Neural cell (in vitro differentiated cells): ENCODE measurements at regions not wholly inside any gene's neighbourhood (a gene's known extent, or its start where the extent isn't known, plus 50 kb on each side); places are given as distances from the start of the nearest gene placed in this dataset.

Experiments
- EP300 ChIP-seq: fragments of 450-650 bp; conservative IDR thresholded peaks from 2 replicates; pipeline ENCODE4 v1.6.1; 2014; ENCODE audit warnings: antibody characterized with exemption, mild to moderate bottlenecking, moderate library complexity; ENCODE audit not compliant: poor library complexity, severe bottlenecking
- EZH2 ChIP-seq: fragments of 200-600, 300-800 bp; shearing (Covaris generic), sonication (generic); IDR thresholded peaks from 2 replicates; pipeline ENCODE4 v1.6.1; 2014; ENCODE audit warnings: antibody characterized with exemption, low read length, borderline replicate concordance, mild to moderate bottlenecking; ENCODE audit not compliant: insufficient read depth, poor library complexity, severe bottlenecking
- MXI1 ChIP-seq: fragments of 450-650 bp; conservative IDR thresholded peaks from 2 replicates; pipeline ENCODE4 v1.6.1; 2014; ENCODE audit warnings: antibody characterized with exemption, mild to moderate bottlenecking; ENCODE audit not compliant: poor library complexity, severe bottlenecking
- POLR2AphosphoS5 ChIP-seq: IDR thresholded peaks from 2 replicates; pipeline ENCODE4 v1.6.1; 2012
- RAD21 ChIP-seq: fragments of 450-650 bp; conservative IDR thresholded peaks from 2 replicates; pipeline ENCODE4 v1.6.1; 2014; ENCODE audit warnings: antibody characterized with exemption, mild to moderate bottlenecking, moderate library complexity
- SMC3 ChIP-seq: fragments of 450-650 bp; conservative IDR thresholded peaks from 2 replicates; pipeline ENCODE4 v1.6.1; 2014; ENCODE audit warnings: antibody characterized with exemption, mild to moderate bottlenecking, moderate library complexity; ENCODE audit not compliant: poor library complexity
- TAF1 ChIP-seq: IDR thresholded peaks from 2 replicates; pipeline ENCODE4 v1.6.1; 2012; ENCODE audit warnings: low read depth
- TF ChIP-seq, protein P1 (sequence below): fragments of 450-650 bp; IDR thresholded peaks from 2 replicates; pipeline ENCODE4 v1.5.1; 2014; ENCODE audit warnings: antibody characterized with exemption, mild to moderate bottlenecking, moderate library complexity; ENCODE audit not compliant: poor library complexity, severe bottlenecking
- TF ChIP-seq, protein P2 (sequence below): IDR thresholded peaks from 2 replicates; pipeline ENCODE4 v1.6.1; 2012; ENCODE audit warnings: borderline replicate concordance

DNA sequence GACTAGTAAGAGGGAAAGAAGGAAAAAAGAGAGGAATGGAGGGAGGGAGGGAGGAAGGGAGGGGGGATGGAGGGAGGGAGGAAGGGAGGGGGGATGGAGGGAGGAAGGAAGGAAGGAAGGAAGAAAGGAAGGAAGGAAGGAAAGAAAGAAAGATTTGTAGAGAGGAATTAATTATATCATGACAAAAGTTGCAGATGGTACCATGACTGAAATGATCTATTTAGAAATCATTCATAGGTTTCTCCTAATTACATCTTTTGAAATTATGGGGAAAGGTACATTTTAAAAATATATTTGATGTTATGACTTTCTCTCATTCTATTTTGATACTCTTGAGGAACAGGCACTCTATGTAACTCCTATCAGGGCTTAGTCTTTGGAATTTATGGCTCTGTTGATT is 236.2 kb upstream of the BTG1 start:
- TF ChIP-seq, protein P1, sequence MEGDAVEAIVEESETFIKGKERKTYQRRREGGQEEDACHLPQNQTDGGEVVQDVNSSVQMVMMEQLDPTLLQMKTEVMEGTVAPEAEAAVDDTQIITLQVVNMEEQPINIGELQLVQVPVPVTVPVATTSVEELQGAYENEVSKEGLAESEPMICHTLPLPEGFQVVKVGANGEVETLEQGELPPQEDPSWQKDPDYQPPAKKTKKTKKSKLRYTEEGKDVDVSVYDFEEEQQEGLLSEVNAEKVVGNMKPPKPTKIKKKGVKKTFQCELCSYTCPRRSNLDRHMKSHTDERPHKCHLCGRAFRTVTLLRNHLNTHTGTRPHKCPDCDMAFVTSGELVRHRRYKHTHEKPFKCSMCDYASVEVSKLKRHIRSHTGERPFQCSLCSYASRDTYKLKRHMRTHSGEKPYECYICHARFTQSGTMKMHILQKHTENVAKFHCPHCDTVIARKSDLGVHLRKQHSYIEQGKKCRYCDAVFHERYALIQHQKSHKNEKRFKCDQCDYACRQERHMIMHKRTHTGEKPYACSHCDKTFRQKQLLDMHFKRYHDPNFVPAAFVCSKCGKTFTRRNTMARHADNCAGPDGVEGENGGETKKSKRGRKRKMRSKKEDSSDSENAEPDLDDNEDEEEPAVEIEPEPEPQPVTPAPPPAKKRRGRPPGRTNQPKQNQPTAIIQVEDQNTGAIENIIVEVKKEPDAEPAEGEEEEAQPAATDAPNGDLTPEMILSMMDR: no peak
- TF ChIP-seq RAD21: no peak
- no peak for TF ChIP-seq EZH2
- TF ChIP-seq TAF1: no peak
- TF ChIP-seq POLR2AphosphoS5: no peak
- TF ChIP-seq, protein P2, sequence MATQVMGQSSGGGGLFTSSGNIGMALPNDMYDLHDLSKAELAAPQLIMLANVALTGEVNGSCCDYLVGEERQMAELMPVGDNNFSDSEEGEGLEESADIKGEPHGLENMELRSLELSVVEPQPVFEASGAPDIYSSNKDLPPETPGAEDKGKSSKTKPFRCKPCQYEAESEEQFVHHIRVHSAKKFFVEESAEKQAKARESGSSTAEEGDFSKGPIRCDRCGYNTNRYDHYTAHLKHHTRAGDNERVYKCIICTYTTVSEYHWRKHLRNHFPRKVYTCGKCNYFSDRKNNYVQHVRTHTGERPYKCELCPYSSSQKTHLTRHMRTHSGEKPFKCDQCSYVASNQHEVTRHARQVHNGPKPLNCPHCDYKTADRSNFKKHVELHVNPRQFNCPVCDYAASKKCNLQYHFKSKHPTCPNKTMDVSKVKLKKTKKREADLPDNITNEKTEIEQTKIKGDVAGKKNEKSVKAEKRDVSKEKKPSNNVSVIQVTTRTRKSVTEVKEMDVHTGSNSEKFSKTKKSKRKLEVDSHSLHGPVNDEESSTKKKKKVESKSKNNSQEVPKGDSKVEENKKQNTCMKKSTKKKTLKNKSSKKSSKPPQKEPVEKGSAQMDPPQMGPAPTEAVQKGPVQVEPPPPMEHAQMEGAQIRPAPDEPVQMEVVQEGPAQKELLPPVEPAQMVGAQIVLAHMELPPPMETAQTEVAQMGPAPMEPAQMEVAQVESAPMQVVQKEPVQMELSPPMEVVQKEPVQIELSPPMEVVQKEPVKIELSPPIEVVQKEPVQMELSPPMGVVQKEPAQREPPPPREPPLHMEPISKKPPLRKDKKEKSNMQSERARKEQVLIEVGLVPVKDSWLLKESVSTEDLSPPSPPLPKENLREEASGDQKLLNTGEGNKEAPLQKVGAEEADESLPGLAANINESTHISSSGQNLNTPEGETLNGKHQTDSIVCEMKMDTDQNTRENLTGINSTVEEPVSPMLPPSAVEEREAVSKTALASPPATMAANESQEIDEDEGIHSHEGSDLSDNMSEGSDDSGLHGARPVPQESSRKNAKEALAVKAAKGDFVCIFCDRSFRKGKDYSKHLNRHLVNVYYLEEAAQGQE: no peak
- no peak for TF ChIP-seq SMC3
- no peak for TF ChIP-seq MXI1
- no peak for TF ChIP-seq EP300
